ENCODE measurements at regions not wholly inside any gene's neighbourhood (a gene's known extent, or its start where the extent isn't known, plus 50 kb on each side); places are given as distances from the start of the nearest gene placed in this dataset.
"Not testable (repeated sequence)": the region's sequence is repeated elsewhere in the genome, so short reads cannot be mapped to it uniquely, and the experiment has no call there.

DNA sequence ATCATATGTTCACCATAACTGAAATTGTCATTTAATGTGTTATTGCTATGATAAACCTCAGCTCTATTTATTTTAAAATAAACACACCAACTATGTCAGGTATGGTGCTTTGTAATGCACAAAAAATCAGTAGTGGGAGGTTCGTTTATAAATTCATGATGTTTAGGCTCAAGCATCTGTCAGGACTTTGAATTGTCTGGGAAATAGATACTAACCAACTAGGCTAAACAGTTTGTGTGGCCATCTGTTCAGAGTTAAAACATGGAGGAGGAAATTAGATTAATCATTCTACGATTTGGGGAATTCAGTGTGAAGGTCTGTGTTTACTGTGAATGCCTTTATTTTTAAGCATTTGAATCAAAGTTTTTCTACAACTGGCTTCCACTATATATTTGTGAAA is 212.6 kb upstream of the FZD8 start:
- DNase-seq (ENCODE audit: low spot score): no peak

DNA sequence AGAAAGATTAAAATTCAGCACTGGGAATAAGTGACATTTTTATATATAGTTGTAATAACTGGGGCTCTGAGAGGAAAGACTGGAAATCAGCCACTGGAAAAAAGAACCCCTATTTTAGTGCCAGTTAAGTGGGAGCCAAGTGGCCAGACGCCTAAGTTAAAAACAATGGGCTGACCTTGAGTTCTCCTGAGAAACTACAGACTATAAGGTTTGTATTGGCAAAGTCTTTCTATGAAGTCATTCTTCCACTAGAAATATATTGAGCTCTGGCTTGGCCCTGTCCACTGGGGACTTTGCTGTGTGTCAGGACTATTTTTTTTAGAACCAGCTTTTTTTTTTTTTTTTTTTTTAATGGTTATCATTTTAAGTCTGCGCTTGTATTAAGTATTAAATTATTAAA is 210.6 kb upstream of the FZD8 start:
- no peak for DNase-seq (ENCODE audit: low spot score)

DNA sequence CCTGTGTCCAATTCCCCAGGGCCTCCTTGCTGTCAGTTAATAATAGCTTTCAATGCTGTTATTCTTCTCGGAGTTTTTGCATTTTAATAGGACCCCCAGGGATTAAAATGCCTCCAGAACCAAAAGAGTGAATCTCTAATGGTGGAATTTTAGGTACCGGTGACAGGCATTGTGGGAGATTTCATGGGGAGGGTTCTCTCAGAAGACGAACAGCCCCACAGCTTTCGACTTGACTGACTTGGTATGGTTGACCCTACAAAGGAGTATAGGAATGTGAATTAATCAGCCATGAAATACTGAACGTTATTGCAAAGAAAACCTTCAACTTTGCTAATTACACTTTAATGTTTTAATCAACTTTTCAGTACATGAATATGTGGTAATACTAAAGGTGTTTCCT is 206.3 kb upstream of the FZD8 start:
- DNase-seq (ENCODE audit: low spot score): no peak

DNA sequence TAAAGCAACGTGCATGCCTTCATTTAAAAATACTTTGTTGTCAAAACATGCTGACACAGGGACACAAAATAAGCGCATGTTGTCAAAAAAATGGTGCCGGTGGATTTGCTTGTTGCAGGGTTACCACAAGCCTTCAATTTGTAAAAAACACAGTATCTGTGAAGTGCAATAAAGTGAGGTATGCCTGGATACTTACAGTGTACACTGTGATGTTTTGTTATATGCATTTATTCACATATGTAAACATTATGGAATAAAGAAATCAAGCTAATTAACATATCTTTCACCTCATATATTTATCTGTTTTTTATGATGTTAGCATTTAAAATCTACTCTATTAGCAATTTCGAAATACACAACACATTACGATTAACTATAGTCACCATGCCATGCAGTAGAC is 202.6 kb upstream of the FZD8 start:
- DNase-seq (ENCODE audit: low spot score): no peak

DNA sequence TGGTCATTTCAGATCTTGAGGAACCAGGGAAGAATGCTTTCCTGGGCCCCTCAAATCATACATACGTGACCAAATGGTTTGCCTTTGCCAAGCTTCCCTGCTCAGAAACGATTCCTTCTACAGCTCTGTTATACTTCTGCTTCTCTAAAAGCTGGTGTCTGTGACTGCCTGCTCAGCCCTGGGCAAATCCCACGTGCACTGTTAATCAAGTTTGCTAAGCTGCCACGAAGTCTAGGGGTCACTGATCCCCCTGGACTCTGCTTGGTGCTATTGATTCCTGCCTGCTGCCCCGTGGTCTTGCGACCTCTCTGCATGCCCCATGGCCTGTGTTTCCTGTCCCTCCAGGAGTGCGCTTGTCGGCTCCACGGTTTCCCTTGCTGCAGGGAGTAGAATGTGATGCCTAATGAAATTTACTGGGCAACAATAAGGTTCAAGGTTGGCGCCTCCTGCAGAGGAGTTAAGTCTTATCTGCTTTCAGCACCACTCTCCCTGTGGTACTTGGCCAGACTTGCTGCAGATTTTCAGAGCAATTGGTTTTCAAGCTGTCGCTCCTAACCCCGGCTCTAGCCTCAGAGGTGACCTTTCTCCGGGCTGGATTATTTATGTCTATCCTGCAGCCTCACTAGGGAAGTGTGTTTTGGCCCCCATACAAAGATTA is 201.6 kb upstream of the FZD8 start:
- DNase-seq (ENCODE audit: low spot score): no peak

DNA sequence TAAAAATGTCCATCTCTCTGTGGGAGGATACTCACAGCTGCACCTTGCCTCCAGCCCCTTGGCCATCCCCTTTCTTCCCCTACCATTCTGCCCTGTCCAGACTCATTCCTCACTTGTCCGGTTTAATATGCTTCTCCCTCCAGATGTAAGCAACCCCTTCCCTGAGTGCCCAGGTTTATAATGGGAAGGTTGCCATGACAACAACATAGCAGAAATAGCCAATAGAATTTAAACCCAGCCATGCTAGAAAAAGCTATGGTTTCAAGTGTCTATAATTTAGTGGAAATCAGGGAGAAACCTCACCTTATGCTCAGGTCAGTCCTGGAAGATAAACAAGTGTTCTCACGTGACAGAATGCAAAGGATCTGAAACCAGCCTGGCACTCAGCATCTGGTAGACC is 196.0 kb upstream of the FZD8 start:
- DNase-seq (ENCODE audit: low spot score): no peak

- no peak for DNase-seq (ENCODE audit: low spot score)
Measured at GRCh38 chr10:35835545-35835944, 193.4 kb upstream of the FZD8 start.

DNA sequence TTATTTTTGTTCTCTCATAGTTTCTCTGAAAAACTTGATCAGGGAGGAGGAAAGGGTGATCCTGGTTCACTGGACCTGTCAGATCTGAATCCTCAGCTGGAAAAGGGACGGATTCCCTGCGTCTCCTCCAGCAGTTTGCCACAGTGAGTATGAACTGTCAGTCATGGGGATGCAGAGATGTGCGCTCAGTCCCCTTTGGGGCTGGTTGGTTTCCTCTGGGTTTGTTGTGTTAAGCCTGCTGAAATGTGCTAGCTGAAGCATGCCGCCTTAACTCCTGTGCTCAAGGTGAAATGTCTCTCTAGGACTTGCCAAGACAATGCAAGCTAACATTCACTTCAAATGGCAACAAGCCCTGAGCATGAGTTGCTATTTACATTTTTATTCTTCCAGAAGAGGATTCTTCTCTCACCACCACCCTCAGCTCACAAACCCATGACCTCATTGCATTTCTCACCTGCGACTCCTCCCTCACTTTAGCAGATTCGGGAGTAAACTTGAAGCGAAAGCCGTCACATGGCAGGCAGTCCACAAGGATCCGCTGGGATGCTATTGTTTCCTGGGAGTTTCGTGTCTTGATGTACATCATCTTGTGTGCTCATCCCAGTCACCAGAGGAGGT is 192.9 kb upstream of the FZD8 start:
- DNase-seq (ENCODE audit: low spot score): no peak

- DNase-seq (ENCODE audit: low spot score): no peak
Measured at GRCh38 chr10:35827783-35828182, 185.7 kb upstream of the FZD8 start.

GRCh38 chr10:35824704-35825103 is 182.6 kb upstream of the FZD8 start:
- no peak for DNase-seq (ENCODE audit: low spot score)

GRCh38 chr10:35822316-35822715 is 180.2 kb upstream of the FZD8 start:
- DNase-seq (ENCODE audit: low spot score): no peak

GRCh38 chr10:35821339-35821911 is 179.3 kb upstream of the FZD8 start:
- no peak for DNase-seq (ENCODE audit: low spot score)

- DNase-seq (ENCODE audit: low spot score): no peak
Measured at GRCh38 chr10:35819736-35820135, 177.6 kb upstream of the FZD8 start.

DNA sequence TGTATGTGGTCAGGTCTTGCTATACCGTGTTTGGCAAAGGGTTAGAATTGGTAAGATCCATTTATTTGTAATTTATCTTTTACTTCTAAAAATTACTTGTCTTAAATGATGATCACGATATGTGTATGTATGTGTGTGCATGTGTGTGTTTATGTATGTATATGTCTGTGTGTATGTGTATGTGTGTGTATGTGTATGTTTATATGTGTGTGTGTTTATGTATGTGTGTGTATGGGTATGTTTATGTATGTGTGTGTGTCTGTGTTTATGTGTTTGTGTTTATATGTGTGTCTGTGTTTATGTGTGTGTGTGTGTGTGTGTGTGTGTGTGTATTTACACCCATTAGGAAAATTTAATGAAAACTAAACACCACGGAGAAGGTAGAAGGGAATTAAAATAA is 176.9 kb upstream of the FZD8 start:
- no peak for DNase-seq (ENCODE audit: low spot score)

DNA sequence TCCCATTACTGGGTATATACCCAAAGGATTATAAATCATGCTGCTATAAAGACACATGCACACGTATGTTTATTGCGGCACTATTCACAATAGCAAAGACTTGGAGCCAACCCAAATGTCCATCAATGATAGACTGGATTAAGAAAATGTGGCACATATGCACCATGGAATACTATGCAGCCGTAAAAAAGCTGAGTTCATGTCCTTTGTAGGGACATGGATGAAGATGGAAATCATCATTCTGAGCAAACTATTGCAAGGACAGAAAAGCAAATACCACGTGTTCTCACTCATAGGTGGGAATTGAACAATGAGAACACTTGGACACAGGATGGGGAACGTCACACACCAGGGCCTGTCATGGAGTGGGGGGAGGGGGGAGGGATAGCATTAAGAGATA is 175.0 kb upstream of the FZD8 start:
- DNase-seq (ENCODE audit: low spot score): not testable (repeated sequence)

DNA sequence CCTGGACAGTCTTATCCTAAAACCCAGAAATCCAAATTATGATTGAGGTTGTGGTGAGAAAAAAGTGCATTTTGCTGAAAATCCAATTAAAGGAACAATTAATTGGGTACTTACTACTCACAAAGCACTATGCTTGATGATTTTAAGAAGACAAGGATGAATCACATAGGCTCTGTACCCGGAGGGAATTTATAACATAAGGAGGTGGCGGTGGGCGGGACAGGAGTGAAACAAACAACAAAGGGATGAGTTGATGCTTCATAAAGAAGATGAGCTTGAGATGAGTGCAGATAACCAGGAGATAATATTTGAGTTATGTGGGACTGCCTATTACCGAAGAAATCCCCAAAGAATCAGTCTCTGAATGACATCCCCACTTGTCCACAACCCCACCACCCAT is 171.1 kb upstream of the FZD8 start:
- DNase-seq (ENCODE audit: low spot score): no peak

DNA sequence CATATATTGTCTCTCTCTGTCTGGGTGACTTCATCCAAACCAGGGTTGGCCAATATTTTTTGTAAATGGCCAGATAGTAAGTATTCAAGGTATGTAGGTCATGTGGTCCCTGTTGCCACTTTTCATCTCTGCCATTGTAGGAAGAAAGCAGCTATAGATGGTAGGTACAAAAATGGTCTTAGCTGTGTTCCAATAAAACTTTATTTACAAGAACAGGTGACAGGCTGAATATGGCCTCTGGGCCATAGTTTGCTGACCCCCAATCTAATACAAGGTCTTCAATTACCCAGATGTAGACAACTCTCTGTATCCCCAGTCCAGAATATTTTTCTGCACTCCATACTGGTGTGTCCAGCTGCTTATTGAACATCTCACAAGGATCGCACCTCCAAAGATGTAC is 166.2 kb upstream of the FZD8 start:
- no peak for DNase-seq (ENCODE audit: low spot score)

- DNase-seq (ENCODE audit: low spot score): no peak
Measured at GRCh38 chr10:35803046-35803445, 160.9 kb upstream of the FZD8 start.

DNA sequence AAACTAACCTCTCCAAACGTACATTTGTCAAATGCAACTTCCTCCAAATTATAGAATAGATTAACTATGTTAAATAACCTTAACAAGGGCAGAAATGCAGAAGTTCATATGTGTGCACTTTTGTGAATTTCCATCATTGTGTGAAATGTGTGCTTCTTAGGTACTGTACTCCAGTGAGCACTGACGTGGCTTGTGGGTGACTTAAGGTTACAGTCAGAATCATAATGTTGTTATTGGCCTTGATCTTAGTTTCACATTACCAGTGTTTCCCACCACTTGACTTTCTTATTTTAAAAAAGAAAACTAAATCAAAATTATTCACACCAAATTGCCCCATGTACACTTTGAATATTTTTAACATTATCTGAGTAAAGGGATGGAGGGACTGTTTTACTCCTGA is 155.1 kb upstream of the FZD8 start:
- no peak for DNase-seq (ENCODE audit: low spot score)

GRCh38 chr10:35795131-35795824 is 153.2 kb upstream of the FZD8 start:
- no peak for DNase-seq (ENCODE audit: low spot score)

DNA sequence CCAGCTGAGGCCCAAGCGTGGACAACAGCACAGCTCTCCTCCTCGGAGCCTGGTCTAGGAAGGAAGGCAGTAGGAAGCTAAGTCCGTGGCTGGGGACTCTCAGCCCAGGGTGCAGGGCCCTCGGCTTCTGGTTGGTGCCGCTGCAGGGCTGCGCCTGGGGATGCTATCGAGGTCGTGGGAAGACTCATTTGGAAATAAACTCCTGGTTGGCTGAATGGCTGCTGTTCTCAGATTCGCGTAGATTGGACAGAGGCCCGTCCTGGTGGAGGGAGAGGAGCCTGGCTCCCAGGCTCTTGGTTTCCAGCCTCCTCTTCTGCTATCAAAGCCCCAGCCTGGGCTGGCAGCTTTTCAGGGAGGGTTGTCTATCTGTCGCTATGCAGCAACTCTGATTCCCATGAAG is 152.6 kb upstream of the FZD8 start:
- DNase-seq (ENCODE audit: low spot score): no peak

GRCh38 chr10:35792291-35792690 is 150.2 kb upstream of the FZD8 start:
- DNase-seq (ENCODE audit: low spot score): no peak

- no peak for DNase-seq (ENCODE audit: low spot score)
Measured at GRCh38 chr10:35789996-35790395, 147.9 kb upstream of the FZD8 start.
